Cerebellar cortex (tissue), 1 donor: ENCODE measurements at regions not wholly inside any gene's neighbourhood (a gene's known extent, or its start where the extent isn't known, plus 50 kb on each side); places are given as distances from the start of the nearest gene placed in this dataset.

ENCODE experiments used
- DNase-seq: peaks from one replicate; pipeline ENCODE4 v3.0.0-alpha.2; 2015; ENCODE audit warnings: low spot score

DNA sequence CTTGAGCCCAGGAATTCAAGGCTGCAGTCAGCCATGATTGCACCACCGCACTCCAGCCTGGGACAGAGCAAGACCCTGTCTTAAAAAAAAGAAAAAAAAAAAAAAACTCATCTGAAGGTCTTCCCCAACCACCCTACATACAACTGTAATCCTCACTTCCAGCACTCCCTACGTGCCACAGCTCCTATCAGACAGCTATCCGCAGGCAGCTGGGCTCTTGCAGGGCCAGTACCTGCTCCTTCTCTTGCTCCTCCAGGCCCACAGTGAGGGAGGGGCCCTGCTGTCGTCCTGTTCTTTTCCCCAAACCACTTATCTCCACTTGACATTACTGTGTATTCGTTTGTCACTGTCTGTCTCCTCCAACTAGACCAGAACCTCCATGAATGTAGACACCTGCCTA is 156.1 kb upstream of the NECTIN1 start:
- DNase-seq, result no peak

DNA sequence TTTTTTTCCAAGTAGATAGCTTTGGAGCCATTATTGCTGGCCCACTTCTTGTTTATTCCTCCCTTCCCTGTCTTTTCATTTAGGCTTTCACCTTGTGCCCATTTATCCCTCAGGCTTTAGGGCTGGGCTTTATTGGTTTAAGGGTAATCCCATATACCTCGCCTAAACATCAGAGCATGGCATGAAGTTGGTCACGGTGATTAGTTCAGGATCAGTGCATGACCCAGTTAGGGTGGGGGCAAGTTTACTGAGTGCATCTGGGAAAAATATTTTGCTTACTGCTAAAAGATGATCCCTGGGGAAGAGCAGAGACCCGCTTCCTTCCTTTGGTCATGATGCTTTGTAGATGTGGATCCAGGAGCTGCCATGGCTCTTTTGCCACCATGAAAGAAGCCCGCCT is 153.3 kb upstream of the NECTIN1 start:
- no peak for DNase-seq

DNA sequence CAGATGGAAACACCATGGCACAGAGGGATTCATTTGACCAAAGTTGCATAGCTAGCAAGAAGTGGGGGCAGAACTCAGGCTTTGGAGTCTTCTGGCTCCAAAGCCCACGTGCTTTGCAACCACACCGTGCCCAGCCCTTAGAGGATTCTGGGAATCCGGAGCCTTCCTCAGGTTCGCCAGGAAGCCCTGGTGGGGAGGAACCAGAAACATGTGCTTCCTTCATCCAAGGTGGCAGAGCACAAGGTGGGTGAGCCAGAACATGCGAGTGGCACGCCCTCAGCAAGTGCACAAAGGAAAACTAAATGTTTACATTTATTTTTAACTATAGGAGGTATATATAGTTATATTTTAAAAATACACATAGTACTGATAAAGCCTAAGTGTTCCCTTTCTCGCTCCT is 151.9 kb upstream of the NECTIN1 start:
- no peak for DNase-seq

DNA sequence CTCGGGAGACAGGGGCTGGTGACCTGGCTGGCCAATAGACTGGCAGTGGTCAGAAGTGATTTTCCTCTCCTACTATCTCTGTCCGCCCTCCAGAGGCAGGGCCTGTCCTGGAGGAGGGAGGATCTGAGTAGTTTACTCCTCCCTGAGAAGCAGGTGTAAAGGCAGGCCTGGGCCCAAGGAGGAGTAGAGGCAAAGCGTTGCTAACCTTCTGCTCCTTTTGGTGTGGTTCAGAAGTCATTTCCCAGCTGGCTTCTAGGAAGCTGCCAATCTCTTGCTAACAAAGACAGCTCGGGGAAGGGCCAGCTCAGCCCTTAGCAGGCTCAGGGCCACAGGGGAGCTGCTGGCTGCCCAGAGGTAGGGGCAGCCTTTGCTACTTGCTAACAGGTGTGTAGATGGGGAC is 151.1 kb upstream of the NECTIN1 start:
- no peak for DNase-seq

DNA sequence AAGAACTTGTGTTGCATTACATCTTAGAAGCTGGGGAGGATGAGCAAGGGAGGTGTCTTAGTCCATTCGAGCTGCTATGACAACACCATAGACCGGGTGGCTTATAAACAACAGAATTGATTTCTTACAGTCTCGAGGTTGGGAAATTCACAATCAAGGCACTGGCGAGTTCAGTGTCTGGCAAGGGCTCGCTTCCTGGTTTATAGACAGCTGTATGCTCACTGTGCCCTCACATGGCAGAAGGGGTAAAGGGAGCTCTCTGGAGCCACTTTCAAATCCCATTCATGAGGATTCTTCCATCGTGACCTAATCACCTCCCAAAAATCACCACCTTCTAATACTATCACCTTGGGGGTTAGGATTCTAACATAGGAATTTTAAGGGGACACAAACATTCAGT is 150.0 kb upstream of the NECTIN1 start:
- DNase-seq, result no peak

DNA sequence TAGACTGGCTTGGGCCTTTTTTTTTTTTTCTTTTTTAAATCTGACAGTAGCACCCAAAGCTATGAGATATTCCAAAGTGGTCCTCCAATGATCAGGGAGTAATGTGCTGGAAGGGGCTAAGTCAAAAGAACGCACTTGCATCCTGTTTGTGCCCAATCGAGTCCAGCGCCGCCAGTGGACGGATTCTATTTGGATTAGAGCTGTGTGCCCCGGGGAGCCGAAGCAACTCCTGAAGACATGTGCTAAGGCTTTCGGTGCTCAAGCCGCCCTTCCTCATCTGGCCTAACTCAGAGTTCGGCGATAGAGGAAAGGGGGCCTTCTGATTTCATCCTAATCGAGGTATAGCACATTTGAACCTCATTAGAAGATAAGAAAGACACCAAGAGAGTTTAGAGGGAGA is 147.8 kb upstream of the NECTIN1 start:
- no peak for DNase-seq

DNA sequence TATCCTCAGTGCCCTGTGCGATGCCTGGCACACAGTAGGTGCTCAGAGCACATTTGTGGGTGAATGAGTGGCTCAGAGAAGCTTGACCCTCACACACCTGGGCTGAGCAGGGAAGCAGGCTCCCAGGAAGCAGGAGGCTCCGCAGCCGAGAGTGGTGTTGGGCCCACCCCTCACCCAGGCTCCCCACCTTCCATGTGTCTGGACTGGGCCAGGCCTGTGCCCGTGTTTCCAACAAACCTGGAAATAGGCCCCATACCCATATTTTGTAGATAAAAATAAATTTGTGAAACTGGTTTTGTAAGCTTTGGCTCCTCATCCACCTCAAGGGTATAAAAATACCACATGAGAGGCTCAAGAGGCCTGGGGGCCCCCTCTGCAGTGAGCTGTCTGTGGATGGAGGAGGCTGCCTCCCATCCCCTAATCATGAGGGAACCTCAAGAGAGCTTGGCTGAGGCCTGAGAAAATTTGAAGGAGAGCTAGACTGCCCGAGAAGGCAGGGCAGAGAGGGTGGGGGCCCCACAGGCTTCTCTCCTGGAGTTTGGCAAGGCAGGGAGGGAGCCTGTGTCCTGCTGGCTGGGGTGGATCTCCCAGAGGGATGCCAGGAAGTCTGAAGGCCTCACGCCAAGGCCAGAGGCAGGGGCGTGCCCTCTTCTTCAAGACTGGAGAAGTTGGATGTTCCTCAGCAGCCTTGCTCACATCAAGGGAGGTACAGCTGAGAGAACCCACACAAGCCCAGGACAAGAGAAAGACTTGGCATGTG is 147.0 kb upstream of the NECTIN1 start:
- no peak for DNase-seq

DNA sequence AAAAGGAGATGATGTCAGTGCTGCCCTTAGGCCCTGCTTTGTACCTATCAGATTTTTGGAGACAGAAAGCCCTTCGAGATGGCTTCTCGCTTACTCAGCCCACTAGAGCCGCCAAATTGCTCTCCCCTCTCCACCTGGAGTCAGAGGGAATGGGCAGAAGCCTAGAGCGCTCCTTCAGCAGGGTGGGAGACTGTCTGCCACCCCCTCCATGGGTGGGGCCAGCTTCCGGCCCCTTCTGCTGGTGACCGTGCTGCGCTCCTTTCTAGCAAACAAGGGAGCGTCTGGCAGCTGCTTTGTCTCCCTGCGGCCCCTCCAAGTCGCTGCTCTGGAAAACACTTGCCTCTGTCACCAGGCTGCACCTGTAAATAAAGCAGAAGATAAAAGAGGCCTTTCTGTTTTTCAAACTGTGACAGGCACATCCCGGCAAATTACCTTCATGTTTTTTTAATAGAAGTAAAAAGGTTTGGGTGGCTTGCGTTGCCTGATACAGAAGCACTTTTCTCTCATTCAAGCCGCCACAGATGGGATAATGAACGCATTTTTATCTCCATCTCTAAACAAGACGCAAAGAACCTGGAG is 145.7 kb upstream of the NECTIN1 start:
- no peak for DNase-seq

DNA sequence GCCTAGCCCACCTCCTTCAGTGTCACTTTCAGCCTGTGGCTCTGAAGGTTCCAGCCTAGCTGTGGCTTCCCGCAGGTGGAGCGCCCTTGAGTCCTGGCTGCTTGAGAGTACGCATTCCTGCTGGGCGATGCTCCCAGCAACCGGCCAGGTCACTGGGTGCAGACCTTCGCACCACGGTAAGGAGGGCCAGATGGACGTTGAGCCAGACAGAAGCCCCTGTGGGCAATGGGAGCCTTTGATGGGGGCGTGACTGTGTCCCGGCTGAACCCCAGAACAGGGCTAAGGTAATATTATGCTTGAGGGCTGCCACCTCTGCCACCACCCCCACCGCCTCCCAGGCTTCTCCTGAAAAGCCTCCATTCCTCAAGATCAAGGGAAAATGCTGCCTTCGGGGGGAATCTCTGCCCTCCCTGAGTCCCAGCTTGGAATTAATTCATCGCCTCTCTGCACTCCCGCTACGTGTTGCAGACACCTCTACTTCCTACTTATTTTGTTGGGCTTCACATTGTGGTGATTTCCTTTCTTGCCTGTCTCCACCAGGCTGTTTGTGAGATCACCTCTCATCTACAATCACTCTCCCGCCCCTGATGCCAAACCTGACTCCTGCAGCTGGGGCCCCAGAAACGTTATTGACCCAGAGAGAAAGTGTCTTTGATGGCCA is 144.9 kb upstream of the NECTIN1 start:
- DNase-seq, result no peak

DNA sequence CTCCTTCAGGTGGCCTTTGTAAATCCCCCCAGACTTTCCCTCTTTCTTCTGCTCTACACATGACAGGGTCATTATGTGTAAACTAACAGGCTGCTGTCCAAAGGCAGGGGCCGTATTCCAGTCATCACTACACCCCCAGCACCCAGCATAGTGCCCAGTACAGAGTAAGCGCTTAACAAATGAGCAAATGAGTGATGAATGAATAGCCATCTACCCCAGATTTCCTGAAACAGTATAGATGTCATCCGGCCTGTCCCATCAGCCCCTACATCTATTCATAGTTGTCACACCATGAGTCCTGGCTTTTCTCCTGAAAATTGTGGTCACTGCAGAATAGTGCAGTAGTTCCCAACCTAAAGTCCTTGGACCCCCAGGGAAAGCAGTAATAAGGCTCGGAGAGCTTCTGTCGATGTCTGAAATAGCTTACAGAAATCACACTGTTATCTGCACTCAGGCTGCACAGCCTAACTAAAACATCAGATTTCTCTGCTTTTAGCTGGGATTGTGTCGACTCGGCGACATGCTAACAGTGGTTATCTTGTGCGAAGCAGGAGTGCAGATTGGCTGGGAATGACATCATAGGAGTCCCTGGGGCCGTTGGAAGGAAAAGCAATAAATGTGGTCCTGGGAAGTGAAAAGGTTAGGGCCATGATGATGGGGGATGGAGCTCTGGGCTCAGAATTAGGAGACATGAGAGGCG is 143.8 kb upstream of the NECTIN1 start:
- no peak for DNase-seq

DNA sequence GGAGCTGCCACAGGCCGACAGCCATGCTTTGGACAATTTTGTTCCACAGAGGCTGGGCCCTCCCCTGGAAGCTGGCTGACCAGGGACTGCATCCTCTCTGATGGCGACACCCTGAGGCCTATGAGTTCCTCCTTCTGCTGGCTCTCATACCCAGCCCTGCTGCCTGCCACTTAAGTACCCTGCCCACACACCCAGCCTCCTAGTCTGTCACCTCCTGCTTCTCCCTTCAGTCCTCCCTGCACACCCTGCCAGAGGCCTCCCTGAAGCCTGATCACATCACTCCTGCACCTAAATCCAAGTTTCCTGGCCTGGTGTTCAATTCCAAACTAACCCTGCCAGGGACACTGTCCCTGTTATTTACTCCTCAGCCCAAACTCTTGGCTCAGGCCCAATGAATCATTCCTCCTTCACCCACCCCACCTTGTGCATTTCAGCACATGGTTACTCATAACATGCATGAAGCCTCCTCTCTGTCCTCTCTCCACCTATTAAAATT is 136.7 kb upstream of the NECTIN1 start:
- DNase-seq, result no peak

DNA sequence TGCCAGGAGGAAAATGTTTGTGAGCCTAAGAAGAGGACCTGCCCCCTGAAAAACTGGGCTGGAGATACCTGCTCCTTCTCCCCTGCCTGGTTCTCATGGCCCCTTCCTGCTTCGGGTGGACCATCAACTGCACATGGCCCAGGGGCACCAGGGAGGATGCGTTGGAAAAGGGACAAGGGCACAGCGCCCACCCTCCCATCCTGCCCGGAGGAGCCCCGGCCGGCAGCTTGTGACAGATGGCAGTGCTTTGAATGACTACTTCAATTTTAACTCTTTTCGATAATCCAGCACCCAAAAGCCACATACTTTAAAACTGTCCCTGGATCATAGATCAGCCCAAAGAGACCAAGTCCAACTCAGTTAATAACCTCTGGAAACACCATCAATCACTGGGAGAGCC is 135.8 kb upstream of the NECTIN1 start:
- no peak for DNase-seq

DNA sequence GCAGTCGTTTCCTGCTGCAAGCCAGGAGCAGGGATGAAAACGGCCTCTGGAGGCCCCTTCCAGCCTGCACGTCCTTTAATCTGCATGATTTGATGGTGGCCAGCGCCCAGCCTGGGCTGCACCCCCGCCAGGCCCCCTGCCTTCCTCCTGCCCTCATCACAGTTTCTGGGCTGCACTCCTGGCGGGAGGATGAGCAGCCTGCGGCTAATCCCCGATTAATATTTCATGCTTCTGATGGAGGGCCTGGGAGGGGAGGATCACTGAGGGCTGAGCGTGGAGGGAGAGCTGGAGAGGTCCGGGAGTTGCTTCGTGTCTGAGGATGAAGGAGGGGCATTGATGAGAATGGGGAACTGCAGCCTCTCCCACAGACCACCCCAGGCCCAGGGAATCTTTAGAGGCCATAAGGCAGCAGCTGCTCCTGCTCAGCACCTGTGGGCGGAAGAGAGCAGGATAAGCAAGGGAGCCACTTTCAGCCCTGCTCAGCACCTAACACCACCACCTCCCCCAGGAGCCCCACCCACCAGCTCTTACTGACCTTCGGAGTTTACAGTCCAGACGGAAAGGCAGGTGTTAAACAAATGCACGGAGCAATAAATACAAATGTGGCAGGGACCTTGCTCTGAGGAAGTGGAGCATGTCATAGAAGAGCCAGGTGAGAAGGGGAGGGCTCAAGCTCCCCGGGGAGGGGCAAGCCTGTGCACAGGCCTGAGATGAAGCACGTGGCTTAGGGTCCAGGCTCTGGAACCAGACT is 135.0 kb upstream of the NECTIN1 start:
- no peak for DNase-seq

DNA sequence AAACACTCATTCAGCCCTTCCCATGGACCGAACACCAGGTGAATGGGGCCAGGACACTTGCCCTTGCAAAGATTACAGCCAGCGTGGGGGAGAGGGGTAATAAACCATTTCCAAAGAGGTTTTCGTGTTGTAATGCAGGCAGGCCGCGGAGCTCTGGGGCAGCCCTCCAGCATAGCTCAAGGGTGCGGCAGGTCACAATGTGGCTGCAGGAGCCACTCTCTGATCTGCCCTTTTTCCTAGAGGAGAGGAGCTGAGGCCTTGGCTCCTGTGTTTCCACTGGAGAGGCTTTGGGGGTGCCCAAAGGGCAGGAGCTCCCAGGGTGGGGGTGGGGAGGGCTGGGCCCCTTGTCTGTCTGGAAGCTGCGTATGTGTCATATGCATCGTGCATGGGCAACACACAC is 134.2 kb upstream of the NECTIN1 start:
- DNase-seq, result no peak

DNA sequence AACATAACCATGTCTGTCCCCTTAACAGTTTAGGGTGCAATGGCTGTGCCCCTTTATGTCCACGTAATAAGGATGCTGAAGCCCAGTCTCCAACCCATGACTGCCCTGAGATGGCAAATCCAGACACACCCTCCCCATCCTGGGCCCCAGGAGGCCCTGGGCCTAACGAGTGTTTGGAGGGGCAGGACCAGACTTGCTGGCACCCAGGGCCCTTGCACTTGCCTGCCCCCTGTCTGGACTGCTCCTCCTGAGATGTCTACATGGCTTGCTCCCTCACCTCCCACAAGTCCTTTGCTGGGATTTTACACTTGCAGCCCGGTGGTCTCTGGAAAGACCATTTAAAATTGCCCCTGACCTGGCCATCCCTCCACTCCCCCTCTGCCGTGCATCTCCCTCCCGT is 132.2 kb upstream of the NECTIN1 start:
- no peak for DNase-seq

DNA sequence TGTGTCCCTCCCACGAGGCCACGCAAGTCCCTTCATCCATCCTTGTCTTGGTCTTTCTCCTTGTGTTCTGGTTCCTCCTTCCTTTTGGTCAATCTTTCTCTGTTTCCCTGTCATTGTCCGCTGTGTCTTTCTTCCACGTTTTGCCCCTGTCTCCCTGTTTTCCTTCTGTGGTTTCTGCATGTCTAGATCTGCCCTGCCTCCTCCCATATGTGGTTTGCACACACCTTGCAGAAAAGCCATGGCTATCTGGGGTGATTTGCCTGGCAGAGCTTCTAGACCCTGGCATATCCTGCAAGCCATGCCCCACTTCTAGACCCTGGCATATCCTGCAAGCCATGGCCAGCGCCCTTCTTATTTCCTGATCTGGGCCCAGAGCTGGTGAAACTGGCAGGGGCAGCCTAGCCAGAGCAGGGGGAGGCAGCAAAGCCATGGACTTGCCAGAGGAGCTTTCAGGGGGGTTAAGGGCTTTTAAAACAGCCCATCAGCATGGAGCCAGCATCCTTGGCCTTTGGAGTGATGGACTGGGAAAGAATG is 131.6 kb upstream of the NECTIN1 start:
- no peak for DNase-seq

DNA sequence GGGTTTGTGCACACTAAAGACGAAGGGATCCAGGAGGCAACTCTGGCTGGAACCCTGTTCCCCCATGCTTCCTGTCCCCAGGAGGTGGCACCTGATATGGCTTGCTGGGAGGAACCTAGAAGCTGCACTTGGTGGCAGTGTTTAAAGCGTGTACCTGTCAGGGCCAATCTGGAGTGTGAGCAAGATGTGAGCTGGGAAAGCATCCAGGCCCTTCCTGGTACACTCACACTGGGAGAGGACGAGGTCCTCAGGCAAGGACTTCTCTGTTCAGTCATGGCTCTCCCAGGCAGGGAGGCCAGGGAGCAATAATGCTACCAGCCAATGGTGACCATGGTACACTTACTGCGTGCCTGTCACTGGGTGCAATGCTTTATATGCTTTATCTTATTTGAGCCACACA is 130.7 kb upstream of the NECTIN1 start:
- peak; percentile 81 for DNase-seq

DNA sequence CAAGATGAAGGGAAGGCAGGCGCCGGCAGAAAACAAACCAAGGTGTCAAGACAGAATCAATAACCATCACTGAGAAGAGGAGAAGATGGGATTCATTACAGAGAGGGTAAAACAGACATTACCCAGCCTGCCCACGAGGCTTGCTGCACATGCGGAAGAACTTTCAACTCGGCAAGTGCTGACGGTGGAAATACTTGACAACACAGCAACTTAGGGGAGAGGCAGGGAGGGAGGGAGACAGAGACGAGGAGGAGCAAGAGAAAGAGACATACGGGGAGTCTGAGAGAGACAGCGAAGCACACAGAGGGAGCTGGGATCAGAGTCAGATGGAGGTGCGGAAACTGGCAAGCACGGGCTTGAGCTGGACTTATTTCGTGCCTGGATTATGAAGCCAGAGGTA is 129.3 kb upstream of the NECTIN1 start:
- no peak for DNase-seq

DNA sequence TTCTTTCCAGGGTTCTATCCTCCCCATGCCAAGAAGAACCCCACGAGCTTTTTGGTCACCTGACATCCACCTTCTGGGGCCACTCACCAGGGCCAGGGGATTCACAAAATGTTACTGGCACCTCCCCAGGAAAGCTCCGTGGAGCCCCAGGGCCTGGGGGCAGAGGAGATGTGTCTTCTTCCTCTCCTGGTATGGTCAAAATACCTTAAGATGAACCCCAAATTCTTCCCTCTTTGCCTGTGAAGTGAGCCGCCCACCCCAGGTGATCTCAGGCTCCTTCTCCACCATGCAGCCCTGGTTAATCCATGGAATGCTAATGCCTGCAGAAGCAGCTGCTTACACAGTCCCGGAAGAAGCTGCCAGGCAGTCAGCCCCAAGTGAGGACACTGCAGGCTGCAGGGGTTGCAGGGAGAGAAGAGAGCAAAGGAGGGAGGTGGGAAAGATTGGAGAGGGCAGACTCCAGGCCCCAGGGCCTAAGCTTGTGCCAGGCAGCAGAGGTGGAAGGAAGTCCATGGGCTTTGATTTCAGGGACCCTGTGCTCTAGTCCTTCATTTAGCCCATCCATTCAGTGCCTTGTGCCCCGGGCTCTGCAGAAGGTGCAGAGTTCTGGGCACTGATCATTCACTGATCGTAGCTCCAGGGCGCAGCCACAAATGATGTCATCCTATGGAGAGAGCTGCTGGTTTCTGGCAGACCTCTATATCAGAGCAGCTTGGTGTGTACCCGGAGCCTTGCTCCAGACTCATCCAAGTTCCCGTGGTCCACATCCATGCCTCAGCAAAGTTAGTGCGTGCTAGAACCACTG is 127.9 kb upstream of the NECTIN1 start:
- DNase-seq, result peak; percentile 66

DNA sequence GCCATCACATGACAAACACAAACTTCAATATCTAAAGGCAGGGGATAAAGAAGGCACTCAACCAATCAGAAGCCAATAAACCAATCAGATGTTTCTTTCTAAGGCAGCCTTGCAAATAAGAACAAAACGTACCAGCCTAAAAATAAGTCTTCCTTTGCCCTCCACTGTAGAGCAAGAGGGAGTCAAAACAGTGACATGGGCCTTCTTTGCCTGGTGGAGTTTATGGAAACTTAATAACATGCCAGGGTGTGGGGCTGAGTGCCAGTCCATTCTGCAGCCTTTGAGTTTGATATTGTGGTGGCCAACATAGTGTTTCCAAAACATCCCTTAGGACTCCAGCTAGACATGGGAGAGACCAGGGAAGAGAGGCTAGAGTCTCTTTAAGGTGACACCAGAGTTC is 126.1 kb upstream of the NECTIN1 start:
- DNase-seq, result no peak

DNA sequence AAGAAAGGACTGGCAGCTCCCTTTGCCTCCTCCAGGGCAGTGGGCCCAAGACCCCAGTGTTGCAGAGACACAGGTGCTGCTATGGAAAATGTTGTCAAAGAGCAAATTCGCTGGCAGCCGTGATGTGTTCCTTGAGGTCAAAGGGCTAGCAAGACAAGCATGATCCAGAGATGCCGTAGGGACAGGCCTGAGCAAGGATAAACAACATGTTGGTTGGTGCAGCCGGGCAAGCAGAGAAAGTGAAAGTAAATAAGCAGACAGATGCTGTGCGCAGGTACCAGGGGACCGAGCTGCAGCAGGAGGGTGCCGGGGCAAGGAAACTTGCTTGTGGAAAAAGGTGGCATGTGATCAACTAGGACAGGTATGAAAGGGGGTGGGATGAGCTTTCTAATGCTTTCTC is 125.5 kb upstream of the NECTIN1 start:
- DNase-seq, result no peak
